ENCODE measurements at regions not wholly inside any gene's neighbourhood (a gene's known extent, or its start where the extent isn't known, plus 50 kb on each side); places are given as distances from the start of the nearest gene placed in this dataset.
"Not testable (repeated sequence)": the region's sequence is repeated elsewhere in the genome, so short reads cannot be mapped to it uniquely, and the experiment has no call there.

DNA sequence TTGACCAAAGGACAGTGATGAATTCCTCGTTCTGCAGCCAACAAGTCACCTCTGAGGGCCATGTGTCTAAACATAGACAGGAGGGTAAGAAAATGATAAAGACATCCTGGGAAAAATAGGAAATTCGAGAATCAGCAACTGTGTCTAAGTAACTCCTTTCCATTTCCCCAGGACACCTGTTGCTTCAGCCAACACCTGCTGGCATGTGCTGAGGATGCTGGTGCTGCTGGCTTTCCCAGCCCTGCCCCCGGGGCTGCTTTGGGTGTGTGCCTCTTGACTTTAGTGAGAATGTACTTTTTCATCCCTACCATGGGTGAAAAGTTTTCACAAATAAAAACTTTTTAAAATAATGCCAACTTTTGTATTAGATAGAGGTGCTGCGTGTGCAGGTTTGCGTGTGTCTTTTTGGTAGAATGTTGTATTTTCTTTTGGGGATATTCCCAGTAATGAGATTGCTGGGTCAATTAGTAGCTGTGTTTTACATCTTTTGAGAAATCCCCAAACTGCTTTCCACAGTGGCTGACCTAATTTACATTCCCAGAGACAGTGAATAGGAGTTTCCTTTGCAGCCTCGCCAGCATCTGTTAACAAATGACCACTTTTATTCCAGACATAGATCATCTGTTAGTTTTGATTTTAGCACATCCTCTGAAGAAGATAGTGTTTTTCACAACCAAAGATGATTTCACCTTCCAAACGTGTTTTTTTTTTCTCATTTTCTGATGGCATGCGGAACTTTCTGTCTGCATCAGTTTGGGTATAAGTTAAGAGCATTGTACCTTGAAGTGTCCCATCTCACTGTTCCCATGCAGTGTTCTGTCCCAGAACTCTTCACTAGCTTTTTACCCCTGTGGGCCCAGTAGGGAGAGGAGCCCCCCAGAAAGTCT, 104.2 kb upstream of the ACBD5 start:
- DNase-seq = no peak

DNA sequence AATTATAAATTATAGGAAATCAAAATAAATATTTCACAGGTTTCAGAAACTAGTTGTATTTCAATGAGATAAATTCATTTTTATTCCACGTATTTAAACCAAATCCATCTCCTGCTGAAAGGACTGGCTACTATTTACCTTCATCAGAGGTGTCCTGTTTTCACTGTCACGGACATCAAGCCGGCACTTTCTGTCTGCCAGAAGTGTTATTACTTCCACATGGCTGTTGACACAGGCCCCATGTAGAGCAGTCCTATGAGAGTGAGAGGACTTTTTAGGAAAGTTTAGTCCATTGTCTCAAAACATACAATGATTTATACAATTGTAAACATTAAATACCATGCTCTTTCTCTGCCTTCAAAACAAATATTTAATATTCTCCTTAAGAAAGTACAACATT, 100.4 kb upstream of the ACBD5 start:
- no peak for DNase-seq

DNA sequence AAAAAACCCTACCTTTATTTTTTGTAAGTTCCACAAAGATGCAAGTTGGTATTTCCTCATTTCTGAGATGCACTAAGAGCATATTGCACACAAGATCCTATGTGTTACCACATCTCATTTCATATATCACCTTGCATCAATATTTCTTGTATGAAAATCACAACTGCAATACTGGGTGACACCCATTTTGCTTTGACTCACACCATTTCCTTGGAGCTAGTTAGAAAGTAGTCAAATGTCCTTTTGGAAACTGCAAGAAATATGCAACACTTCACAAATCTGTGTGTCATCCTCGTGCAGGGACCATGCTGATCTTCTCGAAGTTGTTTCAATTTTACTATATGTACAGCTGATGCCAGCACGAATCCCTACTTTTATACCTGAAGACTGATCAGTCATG, 94.6 kb upstream of the ACBD5 start:
- not testable (repeated sequence) for DNase-seq

GRCh38 chr10:27330074-27330473, 89.5 kb upstream of the ACBD5 start:
- DNase-seq = no peak

DNA sequence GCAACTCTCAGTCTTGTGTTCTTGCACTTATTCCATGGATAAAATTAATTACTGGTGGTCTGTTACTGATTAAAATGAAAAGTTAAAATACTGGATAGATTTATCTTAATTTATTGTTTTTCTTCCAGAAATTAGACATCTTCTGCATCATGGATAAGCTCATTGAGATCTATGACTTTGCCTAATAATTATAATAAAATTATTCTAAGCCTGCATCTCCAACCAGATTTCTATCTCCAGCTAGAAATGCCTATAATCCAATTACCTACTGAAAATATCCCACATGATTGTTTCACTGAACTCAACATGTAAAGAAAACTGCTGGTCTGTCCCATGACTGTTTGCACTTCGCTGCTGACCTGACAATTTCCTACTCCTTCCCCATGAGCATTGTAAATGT, 88.3 kb upstream of the ACBD5 start:
- no peak for DNase-seq

DNA sequence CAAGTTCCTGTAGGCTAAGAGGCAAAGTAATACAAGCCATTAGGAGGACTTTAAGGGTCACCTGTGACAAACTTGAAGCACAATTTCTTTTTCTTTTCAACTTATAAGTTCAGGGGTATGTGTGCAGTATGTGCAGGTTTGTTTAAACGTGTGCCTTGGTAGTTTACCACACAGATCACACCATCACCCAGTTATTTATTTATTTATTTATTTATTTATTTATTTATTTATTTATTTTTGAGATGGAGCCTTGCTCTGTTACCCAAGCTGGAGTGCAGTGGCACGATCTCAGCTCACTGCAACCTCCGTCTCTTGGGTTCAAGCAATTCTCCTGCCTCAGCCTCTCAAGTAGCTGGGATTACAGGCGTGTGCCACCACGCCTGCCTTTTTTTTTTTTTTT, 86.2 kb upstream of the ACBD5 start:
- not testable (repeated sequence) for DNase-seq

GRCh38 chr10:27319752-27320431, 79.3 kb upstream of the ACBD5 start:
- DNase-seq = no peak

DNA sequence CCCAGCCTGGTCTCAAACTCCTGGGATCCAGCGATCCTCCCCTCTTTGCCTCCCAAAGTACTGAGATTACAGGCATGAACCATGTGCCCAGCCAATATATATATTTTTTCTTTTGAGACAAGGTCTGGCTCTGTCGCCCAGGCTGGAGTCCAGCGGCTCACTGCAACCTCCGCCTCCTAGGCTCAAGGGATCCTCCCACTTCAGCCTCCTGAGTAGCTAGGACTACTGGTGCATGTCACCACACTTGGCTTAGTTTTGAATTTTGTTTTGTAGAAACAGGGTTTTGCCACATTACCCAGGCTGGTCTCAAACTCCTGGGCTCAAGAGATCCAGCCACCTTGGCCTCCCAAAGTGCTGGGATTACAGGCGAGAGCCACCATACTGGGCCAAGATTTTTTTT, 78.5 kb upstream of the ACBD5 start:
- DNase-seq = not testable (repeated sequence)

GRCh38 chr10:27315082-27315481, 74.5 kb upstream of the ACBD5 start:
- DNase-seq = not testable (repeated sequence)

- not testable (repeated sequence) for DNase-seq
These were observed 73.0 kb upstream of the ACBD5 start for GRCh38 chr10:27313586-27313985.

GRCh38 chr10:27312854-27313253, 72.3 kb upstream of the ACBD5 start:
- DNase-seq = no peak

DNA sequence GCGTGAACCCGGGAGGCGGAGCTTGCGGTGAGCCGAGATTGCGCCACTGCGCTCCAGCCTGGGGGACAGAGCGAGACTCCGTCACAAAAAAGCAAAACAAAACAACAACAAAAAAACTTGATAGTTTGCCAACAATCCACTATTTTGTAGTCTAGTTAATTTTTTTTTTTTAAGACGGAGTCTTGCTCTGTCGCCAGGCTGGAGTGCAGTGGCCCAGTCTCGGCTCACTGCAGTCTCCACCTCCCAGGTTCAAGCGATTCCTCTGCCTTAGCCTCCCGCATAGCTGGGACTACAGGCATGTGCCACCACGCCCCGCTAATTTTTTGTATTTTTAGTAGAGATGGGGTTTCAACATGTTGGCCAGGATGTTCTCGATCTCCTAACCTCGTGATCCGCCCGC, 71.2 kb upstream of the ACBD5 start:
- not testable (repeated sequence) for DNase-seq

DNA sequence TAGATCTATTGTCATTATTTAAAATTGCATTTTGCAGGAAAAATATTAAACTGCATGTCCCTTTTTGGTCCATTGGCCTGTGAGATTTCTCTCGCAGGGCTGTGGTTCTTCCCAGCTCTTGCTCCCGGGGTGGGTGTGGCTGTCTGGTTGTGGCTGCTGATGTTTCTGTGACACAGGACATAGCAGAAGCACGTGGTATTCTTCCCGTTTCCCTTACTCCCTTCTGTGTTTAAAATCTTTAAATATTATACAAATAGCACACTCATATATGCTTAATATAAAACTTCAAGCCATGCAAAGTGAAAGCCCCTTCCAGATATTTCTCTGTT, 57.9 kb upstream of the ACBD5 start:
- DNase-seq = not testable (repeated sequence)

DNA sequence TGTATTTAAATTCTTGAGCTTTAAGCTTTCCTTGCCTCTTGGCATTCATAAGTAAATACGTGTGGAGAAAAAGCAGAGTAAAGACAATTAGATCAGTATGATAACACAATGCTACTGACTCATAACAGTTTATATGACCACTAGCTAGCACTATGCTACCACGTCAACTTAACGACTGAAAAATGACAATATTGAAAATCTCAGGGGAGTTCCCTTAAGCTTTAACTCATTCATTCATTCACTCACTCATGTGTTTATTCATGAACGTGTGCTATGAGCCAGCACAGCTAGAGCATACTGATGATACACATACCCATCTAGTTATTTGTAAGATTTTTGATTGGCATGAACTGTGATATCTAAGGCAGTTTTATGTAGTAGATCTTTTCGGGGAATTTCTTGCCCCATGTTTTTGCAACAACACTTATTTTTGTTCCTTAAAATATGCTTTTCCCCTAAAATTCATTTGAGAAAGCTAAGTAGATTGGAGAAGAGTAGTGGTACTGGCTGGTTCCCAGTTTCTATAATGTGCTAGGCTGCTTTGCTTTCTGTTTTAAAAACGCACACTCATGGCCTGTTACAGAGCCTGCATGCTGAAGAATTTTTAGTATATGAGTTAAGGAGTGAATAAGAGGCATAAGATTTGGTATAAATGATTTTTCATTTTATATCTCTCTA, 57.4 kb upstream of the ACBD5 start:
- no peak for DNase-seq

DNA sequence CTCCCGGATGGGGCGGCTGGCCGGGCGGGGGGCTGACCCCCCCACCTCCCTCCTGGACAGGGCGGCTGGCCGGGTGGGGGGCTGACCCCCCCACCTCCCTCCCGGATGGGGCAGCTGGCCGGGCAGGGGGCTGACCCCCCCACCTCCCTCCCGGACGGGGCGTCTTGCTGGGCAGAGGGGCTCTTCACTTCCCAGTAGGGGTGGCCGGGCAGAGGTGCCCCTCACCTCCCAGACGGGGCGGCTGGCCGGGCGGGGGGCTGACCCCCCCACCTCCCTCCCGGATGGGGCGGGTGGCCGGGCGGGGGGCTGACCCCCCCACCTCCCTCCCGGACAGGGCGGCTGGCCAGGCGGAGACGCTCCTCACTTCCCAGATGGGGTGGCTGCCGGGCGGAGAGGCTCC, 55.7 kb upstream of the ACBD5 start:
- DNase-seq = not testable (repeated sequence)

DNA sequence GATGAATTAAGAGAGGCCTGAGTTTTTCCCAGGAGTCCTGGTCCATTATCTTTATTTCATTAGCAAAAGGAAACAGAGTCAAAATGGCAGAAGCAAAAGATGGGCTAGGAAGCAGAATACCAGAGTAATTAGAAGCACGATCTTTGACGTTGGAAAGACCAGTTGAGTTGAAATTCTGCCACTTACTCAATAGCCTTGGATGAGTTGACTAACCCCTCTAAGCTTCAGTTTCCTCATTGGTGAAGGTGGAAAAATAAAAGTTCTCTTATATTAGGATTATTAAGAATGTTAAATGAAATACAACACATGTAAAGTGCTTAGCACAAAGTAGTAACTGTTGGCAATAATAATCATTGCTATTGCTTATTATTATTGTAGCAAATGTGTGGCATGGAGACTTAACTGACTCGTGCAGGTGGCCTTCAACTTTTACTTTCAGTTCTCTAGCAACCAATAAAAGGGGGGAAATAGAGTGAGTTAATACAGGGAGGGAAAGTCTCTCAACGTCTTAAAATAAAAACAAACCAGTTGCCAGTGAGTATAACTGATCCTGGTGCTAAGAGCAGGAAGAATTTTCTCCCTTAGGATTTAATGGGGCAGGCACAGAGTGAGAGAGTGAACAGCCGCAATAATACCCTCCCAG, 50.8 kb upstream of the ACBD5 start:
- DNase-seq = not testable (repeated sequence)

Data from hippocampal formation (tissue), 2 donors.